Trophoblast cell (in vitro differentiated cells and primary cell): ENCODE measurements at regions not wholly inside any gene's neighbourhood (a gene's known extent, or its start where the extent isn't known, plus 50 kb on each side); places are given as distances from the start of the nearest gene placed in this dataset.

ENCODE experiments used
- DNase-seq, 2 donors: peaks; one replicate each; pipeline ENCODE4 v3.0.0-alpha.2; 2016
- H2AFZ ChIP-seq: 2 replicates; pipeline ENCODE4 v1.6.1; 2013; ENCODE audit warnings: low read length, moderate library complexity, mild to moderate bottlenecking; ENCODE audit not compliant: insufficient read depth, poor library complexity
- H2AK5ac ChIP-seq: 2 replicates; pipeline ENCODE4 v1.6.1; 2013; ENCODE audit warnings: mild to moderate bottlenecking, low read length
- H2BK120ac ChIP-seq: 2 replicates; pipeline ENCODE4 v1.6.1; 2013; ENCODE audit warnings: low read length, mild to moderate bottlenecking, moderate library complexity; ENCODE audit not compliant: insufficient read depth, poor library complexity
- H2BK12ac ChIP-seq: 2 replicates; pipeline ENCODE4 v1.6.1; 2013; ENCODE audit warnings: mild to moderate bottlenecking, low read length, moderate library complexity
- H2BK5ac ChIP-seq: 2 replicates; pipeline ENCODE4 v1.6.1; 2013; ENCODE audit warnings: low read length, low read depth, moderate library complexity, mild to moderate bottlenecking; ENCODE audit not compliant: poor library complexity
- H3K14ac ChIP-seq: 2 replicates; pipeline ENCODE4 v1.6.1; 2013; ENCODE audit warnings: mild to moderate bottlenecking, low read length
- H3K18ac ChIP-seq: 2 replicates; pipeline ENCODE4 v1.6.1; 2013; ENCODE audit warnings: mild to moderate bottlenecking, low read length
- H3K23ac ChIP-seq: 2 replicates; pipeline ENCODE4 v1.6.1; 2013; ENCODE audit warnings: low read length
- H3K27ac ChIP-seq: 2 replicates; pipeline ENCODE4 v1.5.1; 2013; ENCODE audit warnings: low read depth, mild to moderate bottlenecking, inconsistent platforms, low read length, moderate library complexity
- H3K27me3 ChIP-seq: 2 replicates; pipeline ENCODE4 v1.6.1; 2013; ENCODE audit warnings: inconsistent platforms, mild to moderate bottlenecking, low read length, moderate library complexity; ENCODE audit not compliant: insufficient read depth
- H3K36me3 ChIP-seq, 2 experiments: 1 replicate in 1 of 2; 2 replicates in 1 of 2; pipeline ENCODE4 v1.6.1; 2013; ENCODE audit warnings: low read length in 2 of 2, mild to moderate bottlenecking in 2 of 2, moderate library complexity in 1 of 2; ENCODE audit not compliant: insufficient read depth in 2 of 2, control insufficient read depth in 1 of 2
- H3K4ac ChIP-seq: 2 replicates; pipeline ENCODE4 v1.6.1; 2013; ENCODE audit warnings: low read depth, mild to moderate bottlenecking, low read length, moderate library complexity
- H3K4me1 ChIP-seq, 2 experiments: 1 replicate in 1 of 2; 2 replicates in 1 of 2; pipeline ENCODE4 v1.6.1; 2013; ENCODE audit warnings: low read length in 2 of 2, mild to moderate bottlenecking in 2 of 2, moderate library complexity in 1 of 2; ENCODE audit not compliant: insufficient read depth in 2 of 2, control insufficient read depth in 1 of 2
- H3K4me2 ChIP-seq: 2 replicates; pipeline ENCODE4 v1.6.1; 2013; ENCODE audit warnings: inconsistent platforms, mild to moderate bottlenecking, low read length, moderate library complexity
- H3K4me3 ChIP-seq: 2 replicates; pipeline ENCODE4 v1.5.1; 2013; ENCODE audit warnings: mild to moderate bottlenecking, low read depth, low read length, inconsistent platforms
- H3K79me1 ChIP-seq: one replicate; pipeline ENCODE4 v1.6.1; 2013; ENCODE audit warnings: low read length
- H3K79me2 ChIP-seq: 2 replicates; pipeline ENCODE4 v1.6.1; 2013; ENCODE audit warnings: low read length, mild to moderate bottlenecking; ENCODE audit not compliant: control insufficient read depth, insufficient read depth, poor library complexity
- H3K9ac ChIP-seq: 2 replicates; pipeline ENCODE4 v1.6.1; 2013; ENCODE audit warnings: mild to moderate bottlenecking, low read length
- H3K9me3 ChIP-seq: 2 replicates; pipeline ENCODE4 v1.6.1; 2013; ENCODE audit warnings: low read depth, mild to moderate bottlenecking, control low read depth, inconsistent platforms, low read length; ENCODE audit not compliant: insufficient read depth
- H4K12ac ChIP-seq: 2 replicates; pipeline ENCODE4 v1.6.1; 2013; ENCODE audit warnings: low read depth, mild to moderate bottlenecking, low read length, moderate library complexity
- H4K8ac ChIP-seq: 2 replicates; pipeline ENCODE4 v1.6.1; 2013; ENCODE audit warnings: low read depth, mild to moderate bottlenecking, low read length, moderate library complexity
- H4K91ac ChIP-seq: one replicate; pipeline ENCODE4 v1.6.1; 2013; ENCODE audit warnings: low read depth, mild to moderate bottlenecking, low read length, moderate library complexity
- WGBS: extraction: QIAGEN DNeasy Blood & Tissue Kit; methylation state at CpG from one replicate; pipeline ENCODE4 v1.1.7; 2013; ENCODE audit warnings: missing lambda C conversion rate; ENCODE audit not compliant: insufficient read length, insufficient coverage; ENCODE audit errors: extremely low coverage; 5-methylcytosine and 5-hydroxymethylcytosine counted together

DNA sequence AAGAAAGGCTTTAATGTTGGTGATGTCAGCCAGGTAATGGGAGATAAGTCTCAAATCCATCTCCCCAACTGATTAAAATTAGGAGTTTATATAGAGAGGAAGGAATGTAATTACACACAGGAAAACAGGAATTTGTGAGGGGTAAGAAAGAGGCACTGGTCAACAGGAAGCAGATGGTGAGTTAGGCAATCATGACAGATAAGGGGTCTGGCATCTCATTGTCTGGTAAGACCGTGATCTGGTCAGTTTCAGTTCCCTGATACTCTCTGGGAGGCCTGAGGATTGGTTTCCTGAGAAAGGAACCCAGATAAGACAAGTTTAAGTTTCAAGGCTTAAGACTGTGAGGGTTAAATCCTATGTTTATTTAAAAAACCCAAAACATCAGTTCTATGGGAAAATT lies 414.7 kb upstream of the ARRDC4 start:
- Histone ChIP-seq H3K18ac (no peak overlapping the region), H3K23ac (no peak overlapping the region), H4K91ac (no peak overlapping the region), H3K36me3 (no peaks in the 10 kb centered on the region), H2AFZ (no peak overlapping the region), H3K79me1 (no peaks in the 10 kb centered on the region), H2BK5ac (no peak overlapping the region), H2AK5ac (no peak overlapping the region), H3K4me2 (no peak overlapping the region), H3K4me3 (no peak overlapping the region), H4K12ac (no peak overlapping the region), H3K9me3 (no peaks in the 10 kb centered on the region), H3K14ac (no peak overlapping the region), H3K4ac (no peak overlapping the region), H4K8ac (no peak overlapping the region), H3K27ac (no peak overlapping the region), H3K4me1 (no peaks in the 10 kb centered on the region), H3K27me3 (no peaks in the 10 kb centered on the region), H3K9ac (no peak overlapping the region), H2BK12ac (no peak overlapping the region), H3K79me2 (no peaks in the 10 kb centered on the region), H2BK120ac (no peak overlapping the region)
- no CpG with 5 or more reads among the region's 1 CpG for WGBS
- no peak for DNase-seq

DNA sequence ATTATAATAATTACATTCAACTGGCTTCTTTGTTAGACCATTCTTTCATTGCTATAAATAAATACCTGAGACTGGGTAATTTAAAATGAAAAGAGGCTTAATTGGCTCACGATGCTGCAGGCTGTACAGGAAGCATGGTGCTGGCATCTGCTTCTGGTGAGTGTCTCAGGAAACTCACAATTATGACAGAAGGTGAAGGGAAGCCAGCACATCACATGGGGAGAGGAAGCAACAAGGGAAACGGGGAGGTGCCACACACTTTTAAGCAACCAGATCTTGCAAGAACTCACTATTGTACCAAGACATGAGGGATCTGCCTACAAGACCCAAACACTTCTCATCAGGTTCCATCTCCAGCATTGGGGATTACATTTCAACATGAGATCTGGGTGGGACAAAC lies 413.1 kb upstream of the ARRDC4 start:
- DNase-seq: no peak
- no peak overlapping the region for H3K4ac ChIP-seq
- no peak overlapping the region for H3K9ac ChIP-seq
- no peak overlapping the region for H3K18ac ChIP-seq
- H2BK12ac ChIP-seq: no peak overlapping the region
- H3K79me1 ChIP-seq: no peaks in the 10 kb centered on the region
- H3K23ac ChIP-seq: no peak overlapping the region
- H3K9me3 ChIP-seq: no peaks in the 10 kb centered on the region
- H4K91ac ChIP-seq: no peak overlapping the region
- no peak overlapping the region for H3K4me3 ChIP-seq
- H3K4me1 ChIP-seq: no peaks in the 10 kb centered on the region
- no peak overlapping the region for H3K4me2 ChIP-seq
- H3K14ac ChIP-seq: no peak overlapping the region
- H4K8ac ChIP-seq: no peak overlapping the region
- H3K79me2 ChIP-seq: no peaks in the 10 kb centered on the region
- H2BK5ac ChIP-seq: no peak overlapping the region
- no CpG with 5 or more reads among the region's 2 CpGs for WGBS
- no peak overlapping the region for H2AK5ac ChIP-seq
- no peak overlapping the region for H3K27ac ChIP-seq
- H2AFZ ChIP-seq: no peak overlapping the region
- H4K12ac ChIP-seq: no peak overlapping the region
- H3K27me3 ChIP-seq: no peaks in the 10 kb centered on the region
- H3K36me3 ChIP-seq: no peaks in the 10 kb centered on the region
- no peak overlapping the region for H2BK120ac ChIP-seq

DNA sequence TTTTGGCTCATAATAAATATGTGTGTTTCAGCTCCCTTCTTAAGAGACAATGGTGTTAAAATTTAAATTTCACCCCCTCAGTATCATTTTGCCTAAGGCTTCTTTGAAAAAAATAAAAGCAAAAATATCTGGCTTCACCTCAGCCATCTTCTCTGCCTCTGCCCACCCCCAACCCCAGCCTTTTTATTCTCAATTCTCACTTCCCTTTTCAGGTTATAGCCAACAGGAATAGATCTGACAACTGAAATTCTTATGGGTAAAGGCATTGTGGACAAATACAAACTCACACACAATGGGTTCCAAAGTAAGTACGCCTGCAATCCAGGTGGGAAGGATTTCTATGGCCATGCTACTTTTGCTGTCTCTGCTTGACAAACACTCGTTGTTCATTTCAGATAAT lies 399.0 kb upstream of the ARRDC4 start:
- H4K91ac ChIP-seq: no peak overlapping the region
- WGBS: no CpG with 5 or more reads among the region's 2 CpGs
- no peak for DNase-seq
- no peaks in the 10 kb centered on the region for H3K36me3 ChIP-seq
- no peaks in the 10 kb centered on the region for H3K4me1 ChIP-seq
- H3K79me1 ChIP-seq: no peaks in the 10 kb centered on the region
- H3K27me3 ChIP-seq: no peaks in the 10 kb centered on the region
- no peak overlapping the region for H2BK120ac ChIP-seq
- no peak overlapping the region for H3K9ac ChIP-seq
- no peak overlapping the region for H2BK5ac ChIP-seq
- no peak overlapping the region for H4K8ac ChIP-seq
- H3K18ac ChIP-seq: no peak overlapping the region
- H3K4ac ChIP-seq: no peak overlapping the region
- H2AFZ ChIP-seq: no peak overlapping the region
- no peak overlapping the region for H3K27ac ChIP-seq
- no peak overlapping the region for H2BK12ac ChIP-seq
- H4K12ac ChIP-seq: no peak overlapping the region
- no peak overlapping the region for H3K4me2 ChIP-seq
- no peak overlapping the region for H3K23ac ChIP-seq
- no peaks in the 10 kb centered on the region for H3K9me3 ChIP-seq
- no peak overlapping the region for H3K14ac ChIP-seq
- no peak overlapping the region for H2AK5ac ChIP-seq
- H3K79me2 ChIP-seq: no peaks in the 10 kb centered on the region
- no peak overlapping the region for H3K4me3 ChIP-seq

DNA sequence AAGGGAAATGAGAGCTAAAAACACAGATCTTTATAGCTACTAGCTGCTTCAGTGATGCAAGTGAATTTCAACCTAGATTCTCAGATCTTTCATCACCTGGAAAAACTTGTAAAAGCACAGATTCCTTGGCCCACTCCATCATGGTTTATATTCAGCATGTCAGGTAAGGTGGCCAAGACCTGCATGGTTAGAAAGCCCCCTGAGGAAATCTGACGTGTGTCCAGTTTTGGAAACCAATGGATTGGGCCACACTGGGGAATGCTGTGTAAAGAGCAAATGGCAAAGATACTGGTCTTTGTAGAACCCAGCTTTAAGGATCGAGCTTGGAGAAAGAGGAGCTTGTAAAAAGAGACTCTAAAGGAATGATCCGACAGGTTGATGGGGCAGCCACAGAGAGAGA lies 397.0 kb upstream of the ARRDC4 start:
- Histone ChIP-seq H2AFZ (no peak overlapping the region), H3K27me3 (no peaks in the 10 kb centered on the region), H3K36me3 (no peaks in the 10 kb centered on the region), H3K79me1 (no peaks in the 10 kb centered on the region), H2AK5ac (no peak overlapping the region), H3K4me3 (no peak overlapping the region), H4K12ac (no peak overlapping the region), H3K27ac (no peak overlapping the region), H3K4ac (no peak overlapping the region), H2BK12ac (no peak overlapping the region), H3K9me3 (no peaks in the 10 kb centered on the region), H4K8ac (no peak overlapping the region), H3K9ac (no peak overlapping the region), H4K91ac (no peak overlapping the region), H3K4me1 (no peaks in the 10 kb centered on the region), H3K14ac (no peak overlapping the region), H2BK120ac (no peak overlapping the region), H3K79me2 (no peaks in the 10 kb centered on the region), H2BK5ac (no peak overlapping the region), H3K4me2 (no peak overlapping the region), H3K18ac (no peak overlapping the region), H3K23ac (no peak overlapping the region)
- DNase-seq: peak; percentile 51 to 64
- no CpG with 5 or more reads among the region's 3 CpGs for WGBS

DNA sequence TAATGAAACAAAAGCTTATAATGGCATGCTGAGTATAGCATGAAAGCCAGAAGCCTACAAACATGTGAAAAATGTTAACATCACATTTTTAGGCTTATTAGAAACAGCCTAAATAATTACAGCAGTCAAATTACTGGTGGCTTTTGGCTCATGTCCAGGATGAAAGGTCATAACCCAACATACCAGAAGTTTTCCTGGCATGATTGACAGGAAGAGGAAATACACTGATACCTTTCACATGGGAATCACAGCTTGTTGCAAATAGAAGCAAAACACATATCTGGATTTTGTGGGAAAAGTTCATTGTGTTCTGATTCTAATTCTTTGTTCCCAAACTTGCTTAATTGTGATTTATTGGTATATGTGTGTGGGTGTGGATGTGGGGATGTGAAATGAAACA lies 393.5 kb upstream of the ARRDC4 start:
- H3K4me2 ChIP-seq: no peak overlapping the region
- H3K79me2 ChIP-seq: no peaks in the 10 kb centered on the region
- no peak overlapping the region for H3K9ac ChIP-seq
- H3K4me3 ChIP-seq: no peak overlapping the region
- H4K91ac ChIP-seq: no peak overlapping the region
- H2AFZ ChIP-seq: no peak overlapping the region
- no peaks in the 10 kb centered on the region for H3K4me1 ChIP-seq
- no peak overlapping the region for H3K23ac ChIP-seq
- peak; percentile 8 to 62 for DNase-seq
- H2BK120ac ChIP-seq: no peak overlapping the region
- H3K27me3 ChIP-seq: no peaks in the 10 kb centered on the region
- no peak overlapping the region for H3K27ac ChIP-seq
- H2AK5ac ChIP-seq: no peak overlapping the region
- no peaks in the 10 kb centered on the region for H3K9me3 ChIP-seq
- H3K18ac ChIP-seq: no peak overlapping the region
- no peaks in the 10 kb centered on the region for H3K36me3 ChIP-seq
- no peak overlapping the region for H3K4ac ChIP-seq
- H3K79me1 ChIP-seq: no peaks in the 10 kb centered on the region
- H4K12ac ChIP-seq: no peak overlapping the region
- no peak overlapping the region for H2BK5ac ChIP-seq
- H4K8ac ChIP-seq: no peak overlapping the region
- no peak overlapping the region for H2BK12ac ChIP-seq
- no peak overlapping the region for H3K14ac ChIP-seq
